HEK293 (cell line): ENCODE measurements at regions not wholly inside any gene's neighbourhood (a gene's known extent, or its start where the extent isn't known, plus 50 kb on each side); places are given as distances from the start of the nearest gene placed in this dataset.
A peak's percentile ranks its signal among the peaks of the same experiment; 100 is the strongest.

Experiments
- AEBP2 ChIP-seq: fragments of 450-650 bp; formaldehyde crosslinking; IDR thresholded peaks from 2 replicates; pipeline ENCODE4 v1.5.1; 2016; ENCODE audit warnings: missing biosample characterization, missing genetic modification characterization, borderline replicate concordance
- ATF2 ChIP-seq: fragments of 450-650 bp; formaldehyde crosslinking; IDR thresholded peaks from 2 replicates; pipeline ENCODE4 v1.5.1; 2016; ENCODE audit warnings: missing biosample characterization, missing genetic modification characterization, low read depth
- BCL11A ChIP-seq: fragments of 450-650 bp; formaldehyde crosslinking; IDR thresholded peaks from 2 replicates; pipeline ENCODE4 v1.5.1; 2016; ENCODE audit warnings: low read depth, missing biosample characterization, missing genetic modification characterization
- GLIS1 ChIP-seq: fragments of 450-650 bp; formaldehyde crosslinking; IDR thresholded peaks from 2 replicates; pipeline ENCODE4 v1.5.1; 2016; ENCODE audit warnings: missing biosample characterization, missing genetic modification characterization
- MZF1 ChIP-seq: fragments of 450-650 bp; formaldehyde crosslinking; IDR thresholded peaks from 2 replicates; pipeline ENCODE4 v1.5.1; 2017; ENCODE audit warnings: missing biosample characterization, missing genetic modification characterization, borderline replicate concordance
- OVOL3 ChIP-seq: fragments of 450-650 bp; formaldehyde crosslinking; IDR thresholded peaks from 2 replicates; pipeline ENCODE4 v1.5.1; 2016; ENCODE audit warnings: missing biosample characterization, missing genetic modification characterization
- PRDM1 ChIP-seq: fragments of 450-650 bp; formaldehyde crosslinking; IDR thresholded peaks from 2 replicates; pipeline ENCODE4; 2016; ENCODE audit warnings: missing biosample characterization, missing genetic modification characterization
- PRDM6 ChIP-seq: fragments of 450-650 bp; formaldehyde crosslinking; IDR thresholded peaks from 2 replicates; pipeline ENCODE4 v1.5.1; 2017; ENCODE audit warnings: missing biosample characterization, missing genetic modification characterization
- SP7 ChIP-seq: fragments of 450-650 bp; formaldehyde crosslinking; IDR thresholded peaks from 2 replicates; pipeline ENCODE4 v1.5.1; 2016; ENCODE audit warnings: missing biosample characterization, missing genetic modification characterization
- ZBTB1 ChIP-seq: fragments of 450-650 bp; formaldehyde crosslinking; IDR thresholded peaks from 2 replicates; pipeline ENCODE4 v1.5.1; 2016; ENCODE audit warnings: missing biosample characterization, missing genetic modification characterization
- ZBTB11 ChIP-seq: fragments of 450-650 bp; formaldehyde crosslinking; conservative IDR thresholded peaks from 2 replicates; pipeline ENCODE4 v1.5.1; 2016; ENCODE audit warnings: low read depth, missing biosample characterization, missing genetic modification characterization
- ZBTB44 ChIP-seq: fragments of 450-650 bp; IDR thresholded peaks from 2 replicates; pipeline ENCODE4 v1.5.1; 2018; ENCODE audit warnings: missing biosample characterization, mild to moderate bottlenecking, missing genetic modification characterization
- ZFP69B ChIP-seq: fragments of 450-650 bp; formaldehyde crosslinking; IDR thresholded peaks from 2 replicates; pipeline ENCODE4 v1.5.1; 2016; ENCODE audit warnings: missing biosample characterization, missing genetic modification characterization
- ZNF10 ChIP-seq: fragments of 450-650 bp; formaldehyde crosslinking; IDR thresholded peaks from 2 replicates; pipeline ENCODE4 v1.5.1; 2017; ENCODE audit warnings: missing biosample characterization, missing genetic modification characterization
- ZNF112 ChIP-seq: fragments of 450-650 bp; formaldehyde crosslinking; IDR thresholded peaks from 2 replicates; pipeline ENCODE4 v1.5.0; 2017; ENCODE audit warnings: missing biosample characterization, missing genetic modification characterization
- ZNF248 ChIP-seq: fragments of 450-650 bp; formaldehyde crosslinking; IDR thresholded peaks from 2 replicates; pipeline ENCODE4 v1.5.1; 2017; ENCODE audit warnings: missing biosample characterization, missing genetic modification characterization
- ZNF341 ChIP-seq: fragments of 450-650 bp; formaldehyde crosslinking; IDR thresholded peaks from 2 replicates; pipeline ENCODE4; 2016; ENCODE audit warnings: low read depth, missing biosample characterization, missing genetic modification characterization
- ZNF404 ChIP-seq: fragments of 450-650 bp; formaldehyde crosslinking; IDR thresholded peaks from 2 replicates; pipeline ENCODE4 v1.5.1; 2017; ENCODE audit warnings: missing biosample characterization, missing genetic modification characterization
- ZNF521 ChIP-seq: fragments of 450-650 bp; formaldehyde crosslinking; IDR thresholded peaks from 2 replicates; pipeline ENCODE4 v1.5.1; 2017; ENCODE audit warnings: missing biosample characterization, mild to moderate bottlenecking, missing genetic modification characterization
- ZNF555 ChIP-seq: fragments of 450-650 bp; formaldehyde crosslinking; conservative IDR thresholded peaks from 2 replicates; pipeline ENCODE4 v1.5.1; 2017; ENCODE audit warnings: missing biosample characterization, mild to moderate bottlenecking, missing genetic modification characterization, inconsistent platforms
- ZNF571 ChIP-seq: fragments of 450-650 bp; formaldehyde crosslinking; IDR thresholded peaks from 2 replicates; pipeline ENCODE4 v1.5.0; 2017; ENCODE audit warnings: missing biosample characterization, missing genetic modification characterization
- ZNF580 ChIP-seq: fragments of 450-650 bp; formaldehyde crosslinking; IDR thresholded peaks from 2 replicates; pipeline ENCODE4 v1.5.1; 2016; ENCODE audit warnings: missing biosample characterization, missing genetic modification characterization
- ZNF585B ChIP-seq: fragments of 450-650 bp; formaldehyde crosslinking; IDR thresholded peaks from 2 replicates; pipeline ENCODE4 v1.5.1; 2016; ENCODE audit warnings: missing biosample characterization, missing genetic modification characterization
- ZNF600 ChIP-seq: fragments of 450-650 bp; formaldehyde crosslinking; IDR thresholded peaks from 2 replicates; pipeline ENCODE4 v1.5.1; 2016; ENCODE audit warnings: missing biosample characterization, missing genetic modification characterization
- ZNF624 ChIP-seq: fragments of 450-650 bp; formaldehyde crosslinking; IDR thresholded peaks from 2 replicates; pipeline ENCODE4 v1.5.1; 2017; ENCODE audit warnings: missing biosample characterization, missing genetic modification characterization
- ZNF707 ChIP-seq: fragments of 450-650 bp; formaldehyde crosslinking; IDR thresholded peaks from 2 replicates; pipeline ENCODE4 v1.5.1; 2016; ENCODE audit warnings: missing biosample characterization, missing genetic modification characterization
- ZNF747 ChIP-seq: fragments of 450-650 bp; formaldehyde crosslinking; IDR thresholded peaks from 2 replicates; pipeline ENCODE4 v1.5.1; 2016; ENCODE audit warnings: missing biosample characterization, missing genetic modification characterization
- ZNF791 ChIP-seq: fragments of 450-650 bp; formaldehyde crosslinking; IDR thresholded peaks from 2 replicates; pipeline ENCODE4 v1.5.1; 2016; ENCODE audit warnings: missing biosample characterization, missing genetic modification characterization
- ZNF843 ChIP-seq: fragments of 450-650 bp; formaldehyde crosslinking; IDR thresholded peaks from 2 replicates; pipeline ENCODE4 v1.5.1; 2016; ENCODE audit warnings: missing biosample characterization, missing genetic modification characterization
- ZSCAN16 ChIP-seq: fragments of 450-650 bp; formaldehyde crosslinking; IDR thresholded peaks from 2 replicates; pipeline ENCODE4 v1.5.1; 2016; ENCODE audit warnings: missing biosample characterization, missing genetic modification characterization

GRCh38 chr10:33509231-33509831, 174.9 kb upstream of the NRP1 start (continued):
- TF ChIP-seq ZBTB44 (tag by site-specific recombination), result no peak
- peak; percentile 92 for TF ChIP-seq SP7 (tag by site-specific recombination)
- TF ChIP-seq ZNF580 (tag by site-specific recombination), result peak; percentile 90; the same call in 1 of the 2 replicates
- no peak for TF ChIP-seq ZBTB11 (tag by site-specific recombination)
- TF ChIP-seq ZNF600 (tag by site-specific recombination), result peak; percentile 77
- no peak for TF ChIP-seq ZNF112 (tag by site-specific recombination)
- TF ChIP-seq ZNF571 (tag by site-specific recombination), result no peak
- TF ChIP-seq AEBP2 (tag by site-specific recombination), result no peak
- TF ChIP-seq GLIS1 (tag by site-specific recombination), result peak; percentile 61
- peak; percentile 31; the same call in 1 of the 2 replicates for TF ChIP-seq MZF1
- TF ChIP-seq ZNF341, result no peak
- no peak for TF ChIP-seq ZNF791 (tag by site-specific recombination)
- TF ChIP-seq ZNF404 (tag by site-specific recombination), result no peak
- TF ChIP-seq ZBTB1 (tag by site-specific recombination), result no peak
- TF ChIP-seq ZNF585B (tag by site-specific recombination), result no peak
- no peak for TF ChIP-seq ZNF707 (tag by site-specific recombination)
- TF ChIP-seq ATF2 (tag by site-specific recombination), result peak; percentile 99
- no peak for TF ChIP-seq ZNF10 (tag by site-specific recombination)
- TF ChIP-seq ZNF521 (tag by site-specific recombination), result no peak
- peak; percentile 69 for TF ChIP-seq ZFP69B (tag by site-specific recombination)
- no peak for TF ChIP-seq ZSCAN16 (tag by site-specific recombination)
- TF ChIP-seq PRDM1, result peak; percentile 59; the same call in 1 of the 2 replicates
- no peak for TF ChIP-seq ZNF555 (tag by site-specific recombination)
- no peak for TF ChIP-seq ZNF747 (tag by site-specific recombination)
- TF ChIP-seq BCL11A (tag by site-specific recombination), result peak; percentile 47; the same call in 1 of the 2 replicates
- TF ChIP-seq ZNF843 (tag by site-specific recombination), result peak; percentile 92
- TF ChIP-seq ZNF248 (tag by site-specific recombination), result no peak
- no peak for TF ChIP-seq ZNF624 (tag by site-specific recombination)
- TF ChIP-seq OVOL3 (tag by site-specific recombination), result peak; percentile 49; the same call in 1 of the 2 replicates
- TF ChIP-seq PRDM6 (tag by site-specific recombination), result peak; percentile 99
